Mesenchymal stem cell (in vitro differentiated cells and primary cell): ENCODE measurements at regions not wholly inside any gene's neighbourhood (a gene's known extent, or its start where the extent isn't known, plus 50 kb on each side); places are given as distances from the start of the nearest gene placed in this dataset.
"Not testable (repeated sequence)": the region's sequence is repeated elsewhere in the genome, so short reads cannot be mapped to it uniquely, and the experiment has no call there.

Experiments used
- DNase-seq: peaks from one replicate; pipeline ENCODE4 v3.0.0-alpha.2; 2013
- H2AFZ ChIP-seq: one replicate; pipeline ENCODE4 v1.6.1; 2013; ENCODE audit warnings: low read depth, mild to moderate bottlenecking, control low read depth, inconsistent platforms, low read length, moderate library complexity
- H2AK5ac ChIP-seq: 2 replicates; pipeline ENCODE4 v1.6.1; 2013; ENCODE audit warnings: low read length, moderate library complexity, mild to moderate bottlenecking, inconsistent platforms; ENCODE audit not compliant: severe bottlenecking
- H2BK120ac ChIP-seq: one replicate; pipeline ENCODE4 v1.6.1; 2013; ENCODE audit warnings: low read depth, mild to moderate bottlenecking, inconsistent platforms, low read length, moderate library complexity
- H2BK12ac ChIP-seq, 2 experiments: one replicate each; pipeline ENCODE4 v1.6.1; 2013; ENCODE audit warnings: inconsistent platforms in 2 of 2, low read length in 2 of 2, mild to moderate bottlenecking in 2 of 2, moderate library complexity in 2 of 2, control low read depth in 1 of 2
- H2BK15ac ChIP-seq: one replicate; pipeline ENCODE4 v1.6.1; 2013; ENCODE audit warnings: mild to moderate bottlenecking, low read depth, inconsistent platforms; ENCODE audit not compliant: poor library complexity, severe bottlenecking
- H2BK5ac ChIP-seq: 2 replicates; pipeline ENCODE4 v1.6.1; 2013; ENCODE audit warnings: low read depth, mild to moderate bottlenecking, low read length, control low read depth, inconsistent platforms; ENCODE audit not compliant: poor library complexity, severe bottlenecking
- H3K14ac ChIP-seq, 2 experiments: one replicate each; pipeline ENCODE4 v1.6.1; 2013; ENCODE audit warnings: inconsistent platforms in 2 of 2, low read length in 2 of 2, control low read depth in 1 of 2, mild to moderate bottlenecking in 1 of 2, moderate library complexity in 1 of 2
- H3K18ac ChIP-seq, 2 experiments: one replicate each; pipeline ENCODE4 v1.6.1; 2013; ENCODE audit warnings: inconsistent platforms in 2 of 2, low read length in 2 of 2, control low read depth in 1 of 2, low read depth in 1 of 2, mild to moderate bottlenecking in 1 of 2
- H3K23ac ChIP-seq, 2 experiments: one replicate each; pipeline ENCODE4 v1.6.1; 2013; ENCODE audit warnings: inconsistent platforms in 2 of 2, low read length in 2 of 2, mild to moderate bottlenecking in 2 of 2, moderate library complexity in 2 of 2, control low read depth in 1 of 2
- H3K27ac ChIP-seq: 2 replicates; pipeline ENCODE4 v1.5.1; 2013; ENCODE audit warnings: mild to moderate bottlenecking, moderate library complexity, low read length, control low read depth, inconsistent platforms; ENCODE audit not compliant: poor library complexity, severe bottlenecking
- H3K27me3 ChIP-seq, 2 experiments: 2 replicates each; pipeline versions ENCODE4 v1.6.1 to v1.7.0; 2013; ENCODE audit warnings: low read length in 2 of 2, mild to moderate bottlenecking in 2 of 2, moderate library complexity in 2 of 2, control low read depth in 1 of 2, inconsistent platforms in 1 of 2; ENCODE audit not compliant: control insufficient read depth in 1 of 2, insufficient read depth in 1 of 2
- H3K36me3 ChIP-seq, 2 experiments: 2 replicates each; pipeline versions ENCODE4 v1.6.1 to v1.7.0; 2013; ENCODE audit warnings: low read length in 2 of 2, control low read depth in 1 of 2, inconsistent platforms in 1 of 2, low read depth in 1 of 2, mild to moderate bottlenecking in 1 of 2; ENCODE audit not compliant: insufficient read depth in 2 of 2, control insufficient read depth in 1 of 2
- H3K4ac ChIP-seq, 2 experiments: one replicate each; pipeline ENCODE4 v1.6.1; 2013; ENCODE audit warnings: inconsistent platforms in 2 of 2, low read length in 2 of 2, mild to moderate bottlenecking in 2 of 2, moderate library complexity in 2 of 2, control low read depth in 1 of 2, low read depth in 1 of 2
- H3K4me1 ChIP-seq: 2 replicates; pipeline ENCODE4 v1.6.1; 2013; ENCODE audit warnings: low read depth, low read length, control low read depth; ENCODE audit not compliant: control insufficient read depth, insufficient read depth
- H3K4me2 ChIP-seq: 2 replicates; pipeline ENCODE4 v1.6.1; 2013; ENCODE audit warnings: low read length, mild to moderate bottlenecking, inconsistent platforms; ENCODE audit not compliant: poor library complexity, severe bottlenecking
- H3K4me3 ChIP-seq, 2 experiments: 2 replicates each; pipeline versions ENCODE4 v1.5.1 to v1.7.0; 2013; ENCODE audit warnings: low read length in 2 of 2, mild to moderate bottlenecking in 2 of 2, control low read depth in 1 of 2, low read depth in 1 of 2; ENCODE audit not compliant: insufficient read depth in 1 of 2
- H3K79me1 ChIP-seq: replicated peaks from 2 replicates; pipeline ENCODE4 v1.6.1; 2013; ENCODE audit warnings: mild to moderate bottlenecking, control low read depth, low read length, inconsistent platforms; ENCODE audit not compliant: poor library complexity, severe bottlenecking
- H3K9ac ChIP-seq: 2 replicates; pipeline ENCODE4 v1.7.0; 2013; ENCODE audit warnings: mild to moderate bottlenecking, low read length, moderate library complexity
- H3K9me3 ChIP-seq: 2 replicates; pipeline ENCODE4 v1.7.0; 2013; ENCODE audit warnings: mild to moderate bottlenecking, low read length; ENCODE audit not compliant: control insufficient read depth
- H4K8ac ChIP-seq: one replicate; pipeline ENCODE4 v1.6.1; 2013; ENCODE audit warnings: inconsistent platforms, mild to moderate bottlenecking, low read length, moderate library complexity
- H4K91ac ChIP-seq: one replicate; pipeline ENCODE4 v1.6.1; 2013; ENCODE audit warnings: mild to moderate bottlenecking, low read length, inconsistent platforms
- WGBS: methylation state at CpG from one replicate; pipeline ENCODE4 v1.1.7; 2013; ENCODE audit warnings: mixed read lengths; 5-methylcytosine and 5-hydroxymethylcytosine counted together

- H3K14ac ChIP-seq, H2BK12ac ChIP-seq, H4K8ac ChIP-seq, H3K27me3 ChIP-seq, H3K27ac ChIP-seq, H3K9me3 ChIP-seq, H3K4ac ChIP-seq, H3K79me1 ChIP-seq, H3K23ac ChIP-seq, H2AK5ac ChIP-seq, H3K4me2 ChIP-seq, H3K18ac ChIP-seq, H3K4me1 ChIP-seq, H3K9ac ChIP-seq, H4K91ac ChIP-seq, H2BK5ac ChIP-seq, DNase-seq, H3K36me3 ChIP-seq, H2BK120ac ChIP-seq, H2BK15ac ChIP-seq, H2AFZ ChIP-seq: not testable (repeated sequence)
- WGBS, result 36% methylated on average over 15 of the region's 30 CpGs
- peak overlapping the region in 1 of 2 experiments; percentile 58 for H3K4me3 ChIP-seq
Measured at GRCh38 chr7:25602730-25603426, 374.6 kb upstream of the NPVF start.

GRCh38 chr7:25603427-25603740, 375.1 kb upstream of the NPVF start:
- not testable (repeated sequence) for H3K79me1 ChIP-seq, H2BK5ac ChIP-seq, H2AK5ac ChIP-seq, H3K27me3 ChIP-seq, H3K4ac ChIP-seq, H4K8ac ChIP-seq, H4K91ac ChIP-seq, H2BK12ac ChIP-seq, DNase-seq, H3K14ac ChIP-seq, H3K23ac ChIP-seq, H3K9me3 ChIP-seq, H3K18ac ChIP-seq, H3K27ac ChIP-seq, H3K9ac ChIP-seq, H2BK15ac ChIP-seq, H2BK120ac ChIP-seq, H3K36me3 ChIP-seq, H3K4me2 ChIP-seq, H3K4me1 ChIP-seq, H2AFZ ChIP-seq
- no CpG with 5 or more reads among the region's 9 CpGs for WGBS
- peak overlapping the region in 1 of 2 experiments; percentile 58 for H3K4me3 ChIP-seq

- no peak overlapping the region for H3K4me2 ChIP-seq
- H3K79me1 ChIP-seq, result no peaks in the 10 kb centered on the region
- H3K18ac ChIP-seq, result no peak overlapping the region
- H3K9me3 ChIP-seq, result peaks cover 11% of the 10 kb centered on the region
- H4K8ac ChIP-seq, result no peak overlapping the region
- no peak overlapping the region for H2BK12ac ChIP-seq
- no peak overlapping the region for H3K4me3 ChIP-seq
- 72% methylated on average over 4 of the region's 4 CpGs for WGBS
- H3K9ac ChIP-seq, result no peak overlapping the region
- H3K36me3 ChIP-seq, result no peaks in the 10 kb centered on the region
- H3K4me1 ChIP-seq, result peaks cover 6% of the 10 kb centered on the region
- no peak overlapping the region for H2AFZ ChIP-seq
- peak; percentile 39 for DNase-seq
- no peak overlapping the region for H4K91ac ChIP-seq
- H2AK5ac ChIP-seq, result no peak overlapping the region
- H3K27ac ChIP-seq, result peak overlapping the region; percentile 16
- H3K23ac ChIP-seq, result no peak overlapping the region
- no peak overlapping the region for H2BK15ac ChIP-seq
- H3K4ac ChIP-seq, result no peak overlapping the region
- H2BK120ac ChIP-seq, result no peak overlapping the region
- H2BK5ac ChIP-seq, result no peak overlapping the region
- no peak overlapping the region for H3K14ac ChIP-seq
- H3K27me3 ChIP-seq, result no peaks in the 10 kb centered on the region
Measured at GRCh38 chr7:25611196-25611595, 382.9 kb upstream of the NPVF start.

GRCh38 chr7:25613912-25614311, 385.6 kb upstream of the NPVF start:
- no peaks in the 10 kb centered on the region for H3K36me3 ChIP-seq
- no peak overlapping the region for H3K4me3 ChIP-seq
- no peak overlapping the region for H2BK15ac ChIP-seq
- no peak overlapping the region for H3K9ac ChIP-seq
- no peak overlapping the region for H2AK5ac ChIP-seq
- no peaks in the 10 kb centered on the region for H3K27me3 ChIP-seq
- peak overlapping the region; percentile 44 for H4K91ac ChIP-seq
- H2BK12ac ChIP-seq, result peak overlapping the region; percentile 8 to 51
- H3K4me2 ChIP-seq, result no peak overlapping the region
- peak overlapping the region; percentile 10 for H4K8ac ChIP-seq
- no peak overlapping the region for H3K23ac ChIP-seq
- no peak overlapping the region for H2BK5ac ChIP-seq
- H2BK120ac ChIP-seq, result no peak overlapping the region
- peak overlapping the region in 1 of 2 experiments; percentile 5 for H3K18ac ChIP-seq
- no peak overlapping the region for H3K14ac ChIP-seq
- peaks cover 11% of the 10 kb centered on the region for H3K9me3 ChIP-seq
- 100% methylated on average over 4 of the region's 4 CpGs for WGBS
- DNase-seq, result no peak
- H3K4ac ChIP-seq, result peak overlapping the region in 1 of 2 experiments; percentile 6
- H3K27ac ChIP-seq, result no peak overlapping the region
- H3K79me1 ChIP-seq, result no peaks in the 10 kb centered on the region
- peaks cover 6% of the 10 kb centered on the region for H3K4me1 ChIP-seq
- no peak overlapping the region for H2AFZ ChIP-seq
